HFF-Myc (cell line): ENCODE measurements at regions not wholly inside any gene's neighbourhood (a gene's known extent, or its start where the extent isn't known, plus 50 kb on each side); places are given as distances from the start of the nearest gene placed in this dataset.

Experiments
- DNase-seq: peaks from one replicate; pipeline ENCODE4 v3.0.0-alpha.2; 2011; ENCODE audit warnings: low read depth; ENCODE audit errors: extremely low read depth
- H3K4me3 ChIP-seq: replicated peaks from 2 replicates; pipeline ENCODE4 v1.5.1; 2011; ENCODE audit warnings: low read depth, mild to moderate bottlenecking, control low read depth, low read length
- TF ChIP-seq, protein P1 (sequence below): IDR thresholded peaks from 2 replicates; pipeline ENCODE4 v1.5.1; 2012; ENCODE audit warnings: mild to moderate bottlenecking, low read depth, low read length, control low read depth; ENCODE audit errors: missing control alignments

DNA sequence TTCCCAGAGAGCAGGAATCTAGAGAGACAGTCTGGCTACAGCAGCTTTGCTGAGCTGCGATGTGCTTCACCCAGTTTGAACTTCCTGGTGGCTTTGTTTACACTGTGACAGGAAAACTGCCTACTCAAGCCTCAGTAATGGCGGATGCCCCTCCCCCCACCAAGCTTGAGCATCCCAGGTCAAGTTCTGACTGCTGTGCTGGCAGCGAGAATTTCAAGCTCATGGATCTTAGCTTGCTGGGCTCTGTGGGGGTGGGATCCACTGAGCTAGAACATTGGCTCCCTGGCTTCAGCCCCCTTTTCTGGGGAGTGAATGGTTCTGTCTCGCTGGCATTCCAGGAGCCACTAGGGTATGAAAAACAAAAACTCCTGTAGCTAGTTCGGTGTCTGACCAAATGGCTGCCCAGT lies 91.0 kb upstream of the ESR1 start:
- no peak overlapping the region for H3K4me3 ChIP-seq
- TF ChIP-seq, protein P1, sequence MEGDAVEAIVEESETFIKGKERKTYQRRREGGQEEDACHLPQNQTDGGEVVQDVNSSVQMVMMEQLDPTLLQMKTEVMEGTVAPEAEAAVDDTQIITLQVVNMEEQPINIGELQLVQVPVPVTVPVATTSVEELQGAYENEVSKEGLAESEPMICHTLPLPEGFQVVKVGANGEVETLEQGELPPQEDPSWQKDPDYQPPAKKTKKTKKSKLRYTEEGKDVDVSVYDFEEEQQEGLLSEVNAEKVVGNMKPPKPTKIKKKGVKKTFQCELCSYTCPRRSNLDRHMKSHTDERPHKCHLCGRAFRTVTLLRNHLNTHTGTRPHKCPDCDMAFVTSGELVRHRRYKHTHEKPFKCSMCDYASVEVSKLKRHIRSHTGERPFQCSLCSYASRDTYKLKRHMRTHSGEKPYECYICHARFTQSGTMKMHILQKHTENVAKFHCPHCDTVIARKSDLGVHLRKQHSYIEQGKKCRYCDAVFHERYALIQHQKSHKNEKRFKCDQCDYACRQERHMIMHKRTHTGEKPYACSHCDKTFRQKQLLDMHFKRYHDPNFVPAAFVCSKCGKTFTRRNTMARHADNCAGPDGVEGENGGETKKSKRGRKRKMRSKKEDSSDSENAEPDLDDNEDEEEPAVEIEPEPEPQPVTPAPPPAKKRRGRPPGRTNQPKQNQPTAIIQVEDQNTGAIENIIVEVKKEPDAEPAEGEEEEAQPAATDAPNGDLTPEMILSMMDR: no peak
- DNase-seq: no peak

DNA sequence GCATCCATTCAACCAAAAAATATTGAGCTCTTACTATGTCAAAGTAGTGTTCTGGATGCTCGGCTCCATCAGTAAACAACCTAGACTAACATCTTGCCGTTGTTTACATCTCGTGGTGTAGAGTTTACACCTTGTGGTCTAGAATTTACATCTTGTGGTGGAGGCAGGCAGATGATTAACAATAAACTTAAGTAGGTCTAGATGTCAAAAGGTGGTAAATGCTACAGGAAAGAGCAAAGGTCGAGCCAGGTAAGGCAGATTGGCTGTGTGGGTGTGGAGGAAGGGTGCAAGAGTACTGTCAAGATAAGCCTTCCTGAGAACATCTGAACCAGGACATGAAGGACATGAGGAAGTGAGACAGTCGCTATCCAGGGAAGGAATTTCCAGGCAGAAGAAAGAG lies 88.4 kb upstream of the ESR1 start:
- no peak for DNase-seq
- no peak overlapping the region for H3K4me3 ChIP-seq
- TF ChIP-seq, protein P1: no peak

DNA sequence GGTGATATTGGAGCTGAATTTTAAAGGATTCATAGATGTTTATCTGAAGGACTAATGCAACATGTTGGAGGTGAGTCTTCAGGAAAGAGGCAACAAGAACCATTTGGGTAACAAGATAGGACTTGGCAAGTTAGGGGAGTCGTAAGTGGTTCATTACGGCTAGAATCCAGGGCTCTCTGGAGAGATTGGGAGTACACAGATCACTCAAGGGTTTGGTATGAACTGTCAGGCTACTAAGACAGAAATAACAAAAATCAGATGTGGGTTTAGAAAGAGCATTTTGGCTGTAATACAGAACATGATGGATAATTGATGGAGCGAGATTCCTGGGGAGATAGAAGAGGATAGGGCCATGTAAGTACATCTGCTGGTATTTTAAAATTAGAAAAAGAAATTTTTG lies 86.3 kb upstream of the ESR1 start:
- DNase-seq: no peak
- no peak overlapping the region for H3K4me3 ChIP-seq
- TF ChIP-seq, protein P1: no peak

DNA sequence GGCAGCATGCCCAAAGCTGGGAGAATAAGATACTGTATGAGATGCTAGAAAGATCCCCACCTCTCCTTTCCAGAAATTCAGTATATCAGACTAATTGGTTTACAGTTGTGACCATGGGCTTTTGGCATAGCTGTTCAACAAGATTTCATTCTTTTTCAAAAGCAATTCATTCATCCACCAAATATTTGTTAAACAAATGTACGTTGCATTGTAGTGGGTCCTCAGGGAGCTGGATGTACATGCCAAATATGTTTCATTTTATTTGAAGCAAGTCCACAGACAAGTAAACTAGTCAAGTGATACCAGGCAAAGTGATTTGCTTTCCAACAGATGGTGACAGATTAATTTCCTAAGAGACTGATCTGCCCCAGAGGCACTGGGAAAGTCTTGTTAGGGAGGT lies 85.8 kb upstream of the ESR1 start:
- no peak overlapping the region for H3K4me3 ChIP-seq
- no peak for DNase-seq
- TF ChIP-seq, protein P1: no peak

DNA sequence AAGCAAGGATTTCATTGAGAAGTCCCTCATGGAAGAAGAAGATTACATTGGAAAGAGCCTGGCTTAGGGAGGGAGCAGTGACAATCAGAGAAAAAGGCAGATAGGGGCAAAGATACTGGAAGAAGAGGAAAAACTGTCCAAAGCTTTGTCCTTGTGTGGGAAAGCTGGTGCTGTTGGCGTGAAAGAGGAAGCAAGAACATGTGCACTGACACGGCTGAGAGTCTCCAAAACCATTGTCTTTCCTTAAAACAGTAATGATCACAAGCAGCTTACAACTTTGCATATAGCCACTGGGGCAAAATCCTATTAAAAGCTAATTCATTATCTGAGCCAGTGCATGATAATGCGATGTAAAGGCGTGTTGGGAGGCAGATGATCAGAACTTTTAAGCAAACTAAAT lies 85.1 kb upstream of the ESR1 start:
- DNase-seq: no peak
- TF ChIP-seq, protein P1: no peak
- no peak overlapping the region for H3K4me3 ChIP-seq

DNA sequence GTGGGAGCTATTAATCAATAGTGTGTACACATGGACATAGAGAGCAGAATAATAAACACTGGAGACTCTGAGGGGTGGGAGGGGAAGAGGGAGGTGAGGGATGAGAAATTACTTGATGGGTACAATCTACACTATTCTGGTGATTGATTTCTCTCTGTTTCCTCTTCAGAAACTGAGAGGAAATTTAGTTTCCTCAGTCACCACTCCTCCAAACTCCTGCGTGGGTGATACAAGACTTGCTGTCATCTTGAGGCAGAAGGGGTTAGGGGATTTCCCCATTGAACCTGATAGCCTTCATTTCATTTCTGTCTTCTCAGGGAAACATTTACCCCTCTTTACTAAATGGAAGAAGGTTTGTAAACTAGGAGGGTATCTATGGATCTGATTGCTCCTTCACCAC lies 84.3 kb upstream of the ESR1 start:
- TF ChIP-seq, protein P1: no peak
- H3K4me3 ChIP-seq: no peak overlapping the region
- DNase-seq: no peak

DNA sequence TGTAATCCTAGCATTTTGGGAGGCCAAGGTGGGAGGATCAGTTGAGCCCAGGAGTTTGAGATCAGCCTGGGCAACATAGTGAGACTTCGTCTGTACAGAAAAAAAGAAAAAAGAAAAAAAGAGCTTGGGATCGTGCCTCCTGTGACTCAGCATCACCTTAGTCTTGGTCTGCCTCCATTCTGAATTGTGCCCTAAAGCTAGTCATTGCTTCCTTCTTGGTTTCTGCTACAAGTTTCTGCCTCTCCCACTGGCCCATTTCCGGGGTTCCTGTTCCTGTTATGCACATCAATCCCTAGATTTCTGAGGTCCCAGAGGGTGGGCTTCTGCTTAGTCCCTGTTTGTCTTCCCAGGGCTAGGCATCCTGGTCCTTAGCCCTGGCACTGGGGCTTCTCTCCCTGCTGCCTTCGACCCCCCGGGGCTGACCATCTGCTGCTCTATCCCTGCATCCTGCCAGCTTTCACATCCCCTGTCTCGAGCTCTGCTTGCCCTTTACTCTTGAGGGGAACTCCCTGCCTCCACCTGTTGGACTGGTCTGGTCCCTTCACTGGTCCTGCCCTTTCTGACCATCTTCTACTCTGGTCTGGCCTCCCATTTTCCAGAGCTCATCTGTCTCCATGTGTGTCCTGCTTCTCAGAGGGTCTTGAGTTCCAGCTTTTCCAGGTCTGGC lies 77.5 kb upstream of the ESR1 start:
- TF ChIP-seq, protein P1: no peak
- no peak for DNase-seq
- H3K4me3 ChIP-seq: no peak overlapping the region
